AG04450 (cell line): ENCODE measurements at regions not wholly inside any gene's neighbourhood (a gene's known extent, or its start where the extent isn't known, plus 50 kb on each side); places are given as distances from the start of the nearest gene placed in this dataset.
"Not testable (repeated sequence)": the region's sequence is repeated elsewhere in the genome, so short reads cannot be mapped to it uniquely, and the experiment has no call there.

Experiments
- CTCF ChIA-PET: fragments of 300-600, 350-600 bp; formaldehyde crosslinking; extraction: SDS; loops from one replicate; lab custom pipeline; 2022; ENCODE audit warnings: antibody characterized with exemption, inconsistent platforms; lab: Charles Lee
- POLR2A ChIA-PET: fragments of 350-600 bp; formaldehyde crosslinking; extraction: SDS; loops from one replicate; lab custom pipeline; 2021; ENCODE audit warnings: antibody characterized with exemption, inconsistent platforms; lab: Yijun Ruan, JAX
- DNase-seq: peaks from one replicate; pipeline ENCODE4 v3.0.0-alpha.2; 2011; ENCODE audit warnings: low read depth, low spot score
- H3K27ac ChIP-seq: one replicate; pipeline ENCODE4 v1.5.1; 2012; ENCODE audit warnings: low read depth, low read length, control low read depth
- H3K27me3 ChIP-seq: one replicate; pipeline ENCODE4 v1.6.0; 2012; ENCODE audit warnings: low read length; ENCODE audit not compliant: control insufficient read depth, insufficient read depth
- H3K4me3 ChIP-seq: 2 replicates; pipeline ENCODE4 v1.5.1; 2011; ENCODE audit warnings: mild to moderate bottlenecking, low read depth, low read length, control low read depth
- H3K9me3 ChIP-seq: 2 replicates; pipeline ENCODE4 v1.5.1; 2012; ENCODE audit warnings: low read length; ENCODE audit not compliant: control insufficient read depth, insufficient read depth
- TF ChIP-seq, protein P1 (sequence below): IDR thresholded peaks from 2 replicates; pipeline ENCODE4 v1.5.1; 2011; ENCODE audit warnings: low read depth, low read length, control low read depth, inconsistent platforms

DNA sequence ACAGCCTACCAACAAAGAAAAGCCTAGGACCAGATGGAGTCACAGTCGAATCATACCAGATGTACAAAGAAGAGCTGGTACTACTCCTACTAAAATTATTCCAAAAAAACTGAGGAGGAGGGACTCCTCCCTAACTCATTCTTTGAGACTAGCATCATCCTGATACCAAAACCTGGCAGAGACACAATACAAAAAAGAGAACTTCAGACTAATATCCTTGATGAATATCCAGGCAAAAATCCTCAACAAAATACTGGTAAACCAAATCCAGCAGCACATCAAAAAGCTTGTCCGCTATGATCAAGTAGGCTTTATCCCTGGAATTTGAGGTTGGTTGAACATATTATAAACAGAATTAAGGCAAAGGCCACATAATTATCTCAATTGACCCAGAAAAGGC, 900.4 kb upstream of the ARRDC3 start:
- DNase-seq, result no peak
- POLR2A ChIA-PET, result no interaction called here

DNA sequence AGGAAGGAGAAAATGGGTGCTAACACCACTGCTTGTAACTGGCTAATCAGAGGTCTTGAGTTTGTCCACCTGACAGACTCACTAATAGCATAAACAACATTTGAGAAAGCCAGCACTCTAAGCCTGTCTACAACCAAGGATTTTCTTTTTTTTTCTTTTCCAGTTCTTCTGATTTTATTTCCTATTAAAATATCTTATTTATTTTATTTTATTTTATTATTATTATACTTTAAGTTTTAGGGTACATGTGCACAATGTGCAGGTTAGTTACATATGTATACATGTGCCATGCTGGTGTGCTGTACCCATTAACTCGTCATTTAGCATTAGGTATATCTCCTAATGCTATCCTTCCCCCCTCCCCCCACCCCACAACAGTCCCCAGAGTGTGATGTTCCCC, 888.6 kb upstream of the ARRDC3 start:
- H3K27me3 ChIP-seq, H3K4me3 ChIP-seq, POLR2A ChIA-PET, CTCF ChIA-PET, DNase-seq, H3K27ac ChIP-seq, H3K9me3 ChIP-seq: not testable (repeated sequence)

More for the DNA sequence above, 900.4 kb upstream of the ARRDC3 start:
- TF ChIP-seq, protein P1, sequence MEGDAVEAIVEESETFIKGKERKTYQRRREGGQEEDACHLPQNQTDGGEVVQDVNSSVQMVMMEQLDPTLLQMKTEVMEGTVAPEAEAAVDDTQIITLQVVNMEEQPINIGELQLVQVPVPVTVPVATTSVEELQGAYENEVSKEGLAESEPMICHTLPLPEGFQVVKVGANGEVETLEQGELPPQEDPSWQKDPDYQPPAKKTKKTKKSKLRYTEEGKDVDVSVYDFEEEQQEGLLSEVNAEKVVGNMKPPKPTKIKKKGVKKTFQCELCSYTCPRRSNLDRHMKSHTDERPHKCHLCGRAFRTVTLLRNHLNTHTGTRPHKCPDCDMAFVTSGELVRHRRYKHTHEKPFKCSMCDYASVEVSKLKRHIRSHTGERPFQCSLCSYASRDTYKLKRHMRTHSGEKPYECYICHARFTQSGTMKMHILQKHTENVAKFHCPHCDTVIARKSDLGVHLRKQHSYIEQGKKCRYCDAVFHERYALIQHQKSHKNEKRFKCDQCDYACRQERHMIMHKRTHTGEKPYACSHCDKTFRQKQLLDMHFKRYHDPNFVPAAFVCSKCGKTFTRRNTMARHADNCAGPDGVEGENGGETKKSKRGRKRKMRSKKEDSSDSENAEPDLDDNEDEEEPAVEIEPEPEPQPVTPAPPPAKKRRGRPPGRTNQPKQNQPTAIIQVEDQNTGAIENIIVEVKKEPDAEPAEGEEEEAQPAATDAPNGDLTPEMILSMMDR, result no peak
- Histone ChIP-seq H3K9me3 (no peaks in the 10 kb centered on the region), H3K4me3 (no peak overlapping the region), H3K27ac (no peak overlapping the region), H3K27me3 (no peaks in the 10 kb centered on the region)
- CTCF ChIA-PET, result no interaction called here

DNA sequence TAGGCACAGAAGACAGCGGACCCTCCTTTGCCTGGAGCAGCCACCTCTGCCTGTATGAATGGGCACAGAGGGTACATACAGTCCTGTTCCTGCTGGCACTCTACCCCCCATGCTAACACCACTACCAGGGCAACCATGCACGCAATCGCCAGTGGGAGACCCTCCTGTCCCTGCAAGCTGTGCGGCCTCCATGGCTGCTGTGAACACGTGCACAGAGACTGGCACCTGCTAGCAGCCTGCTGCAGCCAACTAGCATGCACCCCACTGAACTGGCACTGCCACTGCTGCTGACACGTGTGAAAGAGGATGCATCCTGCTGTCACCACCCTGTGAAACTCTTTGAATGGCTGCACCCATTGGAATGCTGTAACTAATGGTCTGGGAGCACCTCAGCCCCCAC, 885.2 kb upstream of the ARRDC3 start:
- CTCF ChIA-PET, result no interaction called here
- TF ChIP-seq, protein P1, result no peak
- H3K27me3 ChIP-seq, result no peaks in the 10 kb centered on the region
- no peak for DNase-seq
- POLR2A ChIA-PET, result no interaction called here
- no peak overlapping the region for H3K27ac ChIP-seq
- H3K9me3 ChIP-seq, result no peaks in the 10 kb centered on the region
- H3K4me3 ChIP-seq, result no peak overlapping the region

DNA sequence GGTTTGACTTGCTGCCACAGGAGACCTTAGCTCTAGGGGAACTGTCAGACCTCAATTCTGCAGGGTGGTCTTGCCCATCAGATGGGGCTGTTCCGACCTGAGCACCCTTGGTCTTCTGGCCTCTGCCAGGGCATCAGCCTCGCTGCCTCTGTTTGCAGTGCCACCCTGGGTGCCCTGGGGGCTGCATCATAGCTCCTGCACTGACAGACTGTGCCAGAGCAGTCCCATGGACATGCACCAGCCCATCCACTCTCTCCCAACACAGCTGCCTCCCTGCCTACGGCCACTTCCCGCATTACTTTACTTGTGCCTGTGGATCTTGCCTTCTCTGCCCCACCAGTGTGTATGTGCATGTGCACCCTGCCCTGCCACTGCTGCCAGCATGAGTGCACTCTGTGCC, 884.7 kb upstream of the ARRDC3 start:
- Histone ChIP-seq H3K27ac (no peak overlapping the region), H3K4me3 (no peak overlapping the region), H3K9me3 (no peaks in the 10 kb centered on the region), H3K27me3 (no peaks in the 10 kb centered on the region)
- POLR2A ChIA-PET, result no interaction called here
- DNase-seq, result no peak
- CTCF ChIA-PET, result no interaction called here
- TF ChIP-seq, protein P1, result no peak

DNA sequence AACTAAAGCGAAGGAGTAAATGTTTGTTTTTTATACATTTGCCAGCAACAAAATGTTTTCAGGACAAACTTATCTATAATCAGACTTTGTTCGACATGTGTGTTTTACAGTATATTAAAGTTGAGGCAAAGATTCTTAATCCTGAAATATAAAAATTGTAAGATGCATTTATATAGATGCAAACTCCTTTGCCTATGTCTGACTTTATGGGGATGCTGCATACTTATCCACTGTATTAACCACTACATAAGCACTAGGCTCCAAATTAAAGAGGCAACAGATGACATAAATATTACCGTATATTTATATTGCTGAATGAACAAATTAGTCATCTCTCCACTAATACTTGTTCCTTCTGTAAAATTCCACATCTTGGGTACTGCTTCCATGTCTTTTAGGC, 882.7 kb upstream of the ARRDC3 start:
- ChIA-PET CTCF (no interaction called here), POLR2A (no interaction called here)
- TF ChIP-seq, protein P1, result no peak
- no peak for DNase-seq
- no peaks in the 10 kb centered on the region for H3K9me3 ChIP-seq
- H3K27me3 ChIP-seq, result no peaks in the 10 kb centered on the region
- no peak overlapping the region for H3K27ac ChIP-seq
- H3K4me3 ChIP-seq, result no peak overlapping the region

DNA sequence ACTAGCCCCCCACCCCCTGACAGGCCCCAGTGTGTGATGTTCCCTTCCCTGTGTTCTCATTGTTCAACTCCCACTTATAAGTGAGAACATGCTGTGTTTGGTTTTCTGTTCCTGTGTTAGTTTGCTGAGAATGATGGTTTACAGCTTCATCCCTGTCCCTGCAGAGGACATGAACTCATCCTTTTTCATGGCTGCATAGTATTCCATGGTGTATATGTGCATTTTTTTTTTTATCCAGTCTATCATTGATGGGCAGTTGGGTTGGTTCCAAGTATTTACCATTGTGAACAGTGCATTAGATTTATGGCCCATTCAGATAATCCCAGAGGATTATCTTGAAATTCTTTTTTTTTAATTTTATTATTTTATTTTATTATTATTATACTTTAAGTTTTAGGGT, 872.5 kb upstream of the ARRDC3 start:
- H3K27ac ChIP-seq, H3K4me3 ChIP-seq, H3K9me3 ChIP-seq, DNase-seq, POLR2A ChIA-PET, H3K27me3 ChIP-seq, CTCF ChIA-PET: not testable (repeated sequence)
